ENCODE measurements at regions not wholly inside any gene's neighbourhood (a gene's known extent, or its start where the extent isn't known, plus 50 kb on each side); places are given as distances from the start of the nearest gene placed in this dataset.

DNA sequence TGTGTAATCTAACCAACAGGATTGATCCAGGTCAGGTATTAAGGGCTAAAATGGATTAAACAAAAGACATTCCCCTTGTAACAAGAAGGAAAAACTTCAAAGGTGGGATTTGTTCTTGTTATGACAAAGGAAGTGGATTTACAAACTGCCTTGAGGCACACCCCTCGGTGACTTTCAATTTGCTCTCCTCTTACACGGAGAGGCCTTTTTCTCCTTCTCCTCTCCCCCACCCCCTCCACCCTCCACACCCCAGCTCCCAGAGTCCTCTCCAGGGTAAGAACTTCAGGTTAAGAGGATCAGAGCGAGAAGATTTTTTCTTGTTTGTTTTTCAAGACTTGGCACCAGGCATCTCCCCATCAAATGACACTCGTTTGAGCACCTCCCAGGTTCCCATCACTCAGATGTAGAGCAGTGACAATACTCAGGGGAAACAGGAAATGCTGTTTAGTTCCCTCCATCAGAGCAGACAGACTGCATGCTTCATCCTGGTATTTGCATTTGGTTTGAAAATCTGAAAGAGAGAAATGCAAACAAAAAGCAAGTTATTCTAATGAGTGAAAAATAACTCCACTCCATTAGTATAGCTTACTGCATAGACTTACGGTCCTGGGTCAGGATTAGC is 77.6 kb upstream of the TMEM260 start:
- DNase-seq (ENCODE audit: low read depth in 2 of 2), result no peak

DNA sequence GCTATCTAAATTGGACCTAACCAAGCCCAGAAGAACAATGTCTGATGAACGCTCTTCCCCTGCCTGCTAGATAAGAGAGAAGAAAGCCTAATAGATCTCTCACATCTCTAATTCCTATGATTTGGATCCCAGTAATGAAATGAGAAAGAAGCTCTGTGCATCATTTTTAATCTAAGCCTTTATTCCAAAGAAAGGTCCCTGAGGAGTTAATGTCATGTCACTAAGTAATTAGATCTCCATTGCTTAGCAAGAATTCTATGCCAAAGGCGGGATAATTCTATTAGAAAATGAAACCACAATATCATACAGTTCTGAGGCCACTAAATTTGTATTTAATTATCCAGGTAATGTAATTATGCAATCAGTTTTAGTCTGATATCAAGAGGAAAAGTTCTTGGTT is 74.2 kb upstream of the TMEM260 start:
- DNase-seq (ENCODE audit: low read depth in 2 of 2), result no peak

DNA sequence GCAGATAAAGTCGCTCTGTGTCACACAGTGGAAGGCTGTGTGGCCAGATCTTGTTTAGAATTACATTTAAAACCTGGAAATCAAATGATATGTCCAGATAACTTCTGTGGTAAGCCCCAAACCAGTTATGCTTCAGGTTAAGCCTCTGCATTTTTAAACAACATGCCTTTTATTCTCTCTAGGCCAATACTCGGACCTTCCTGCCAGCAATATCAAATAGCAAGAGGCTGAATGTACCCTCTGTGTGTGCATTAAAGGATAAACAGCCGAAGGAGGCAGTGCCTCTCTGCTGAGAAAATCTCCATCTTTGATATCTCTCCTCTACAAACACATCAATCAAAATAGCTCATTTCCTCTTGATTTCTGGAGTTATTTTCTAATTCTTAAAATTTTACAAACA is 67.1 kb upstream of the TMEM260 start:
- DNase-seq (ENCODE audit: low read depth in 2 of 2), result no peak

DNA sequence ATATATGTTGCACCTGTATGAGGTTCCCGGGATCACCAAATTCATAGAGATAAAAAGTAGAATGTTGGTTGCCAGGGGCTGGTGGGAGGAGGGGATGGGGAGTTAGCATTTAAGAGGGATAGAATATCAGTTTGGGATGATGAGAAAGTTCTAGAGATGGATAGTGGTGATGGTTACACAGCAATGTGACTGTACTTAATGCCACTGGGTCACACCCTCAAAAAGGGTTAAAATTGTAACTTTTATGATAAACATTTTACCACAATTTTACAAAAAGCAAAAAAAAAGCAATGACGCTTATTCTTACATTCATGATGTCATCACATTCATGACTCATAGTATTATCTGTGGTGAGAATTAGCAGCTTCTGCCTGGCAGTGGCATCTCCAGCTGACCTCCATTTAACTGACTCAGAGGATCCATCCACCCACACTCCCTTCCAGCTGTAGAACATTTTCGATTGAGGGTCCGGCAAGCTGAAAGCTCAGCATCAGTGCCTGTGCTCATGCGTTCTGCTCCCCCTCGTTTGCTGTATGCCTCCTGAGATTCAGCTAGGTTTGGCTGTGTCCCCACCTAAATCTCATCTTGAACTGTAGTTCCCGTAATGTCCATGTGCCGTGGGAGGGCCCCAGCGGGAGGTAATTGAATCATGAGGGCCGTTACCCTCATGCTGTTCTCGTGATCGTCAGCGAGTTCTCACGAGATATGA is 64.8 kb upstream of the TMEM260 start:
- no peak for DNase-seq (ENCODE audit: low read depth in 2 of 2)

DNA sequence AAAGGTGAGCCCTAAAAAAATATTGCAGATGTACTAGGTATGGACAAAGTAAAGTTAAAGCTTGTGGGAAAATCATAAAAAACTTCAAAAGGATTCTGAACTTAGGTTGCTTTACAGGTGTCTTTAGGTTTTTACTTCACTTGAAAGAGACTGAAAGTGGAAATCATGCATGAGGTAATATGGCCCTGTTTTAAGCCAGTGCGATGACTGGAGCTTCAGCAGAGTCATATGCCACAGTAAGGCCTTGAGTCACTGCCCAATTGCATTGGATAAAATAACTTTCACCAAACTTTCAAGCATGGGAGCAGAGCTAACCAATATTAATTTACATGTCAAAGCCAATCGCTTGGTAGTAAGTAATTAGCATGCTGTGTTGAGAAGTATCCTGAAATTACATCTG is 63.9 kb upstream of the TMEM260 start:
- no peak for DNase-seq (ENCODE audit: low read depth in 2 of 2)

DNA sequence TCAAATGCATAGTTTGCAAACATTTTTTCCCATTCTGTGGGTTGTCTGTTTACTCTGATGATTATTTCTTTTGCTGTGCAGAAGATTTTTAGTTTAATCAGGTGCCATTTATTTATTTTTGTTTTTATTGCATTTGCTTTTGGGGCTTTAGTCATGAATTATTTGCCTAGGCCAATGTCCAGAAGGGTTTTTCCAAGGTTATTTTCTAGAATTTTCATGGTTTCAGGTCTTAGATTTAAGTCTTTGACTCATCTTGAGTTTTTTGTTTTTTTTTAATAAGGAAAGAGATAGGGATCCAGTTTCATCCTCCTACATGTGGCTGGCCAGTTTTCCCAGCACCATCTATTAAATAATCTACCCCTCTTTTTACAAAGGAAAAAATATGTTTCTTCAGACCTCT is 57.2 kb upstream of the TMEM260 start:
- DNase-seq (ENCODE audit: low read depth in 2 of 2), result no peak

DNA sequence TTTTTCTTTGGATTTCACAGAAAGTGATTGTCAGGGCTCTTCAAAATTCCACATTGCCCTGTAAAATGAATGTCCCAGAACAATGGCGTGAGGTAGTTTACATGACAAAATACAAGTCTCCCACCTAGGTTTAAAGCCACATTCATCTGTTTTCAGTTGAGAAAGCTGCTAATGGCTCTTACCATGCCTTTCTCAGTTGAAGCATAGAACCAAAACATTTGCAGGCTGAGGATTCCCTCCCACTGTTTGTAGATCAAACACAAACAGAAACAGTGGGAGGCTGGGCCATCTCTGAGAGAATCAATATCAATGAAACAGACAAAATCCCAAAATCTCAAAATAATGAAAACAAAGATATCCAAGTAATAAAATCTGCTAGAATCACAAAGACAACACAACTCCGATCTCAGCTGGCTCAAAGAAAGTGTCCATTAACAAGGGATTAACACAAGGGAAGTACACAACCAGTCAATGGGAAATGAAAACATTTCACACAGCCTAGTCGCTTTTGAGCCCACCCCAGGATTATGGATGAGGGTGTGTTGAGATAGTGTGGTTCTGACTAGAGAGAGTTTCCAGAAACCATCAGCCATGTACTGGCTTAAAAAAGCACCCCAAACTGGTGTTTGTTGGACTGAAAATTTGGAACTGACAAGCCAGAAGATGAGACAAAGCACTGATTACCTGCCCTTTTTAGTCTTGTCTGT is 54.5 kb upstream of the TMEM260 start:
- no peak for DNase-seq (ENCODE audit: low read depth in 2 of 2)

DNA sequence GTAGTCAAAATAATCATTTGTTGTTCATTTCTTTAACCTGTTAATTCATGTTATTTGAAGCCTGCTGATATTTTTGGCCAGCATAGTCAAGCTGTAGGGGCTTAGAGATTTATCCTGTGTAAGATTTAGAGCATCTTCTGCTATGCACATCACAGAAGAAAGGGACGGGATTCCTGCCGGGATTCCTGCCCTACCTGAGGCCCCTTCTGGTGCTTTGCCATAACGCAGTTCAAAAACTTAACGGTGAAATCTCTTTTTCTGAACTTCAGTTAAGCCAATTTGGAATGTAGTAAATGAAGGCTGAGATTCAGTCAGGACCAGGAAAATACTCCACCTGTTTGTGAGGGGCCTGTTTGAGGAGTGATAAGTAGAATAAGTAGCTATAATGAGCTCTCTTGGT is 50.7 kb upstream of the TMEM260 start:
- no peak for DNase-seq (ENCODE audit: low read depth in 2 of 2)
